A549 (cell line): ENCODE measurements at regions not wholly inside any gene's neighbourhood (a gene's known extent, or its start where the extent isn't known, plus 50 kb on each side); places are given as distances from the start of the nearest gene placed in this dataset.

Experiments
- ATAC-seq, 2 experiments: fragments of 200-7000 bp in 1 of 2; fragments of >200 bp in 1 of 2; cut with Nextera tagmentation in 1 of 2; cut with Tn5 transposase in 1 of 2; 3 replicates each; pipeline versions ENCODE4 v1.8.0 to v1.9.1; 2018 to 2020; ENCODE audit warnings: mild to moderate bottlenecking in 1 of 2, moderate library complexity in 1 of 2
- CTCF ChIA-PET: fragments of 300-600 bp; sonication (Branson Sonifier 250); formaldehyde crosslinking; extraction: SDS; loops from one replicate; lab custom pipeline; 2021; ENCODE audit warnings: antibody characterized with exemption, inconsistent platforms; lab: Yijun Ruan, JAX
- POLR2A ChIA-PET: fragments of 350-600 bp; formaldehyde crosslinking; extraction: SDS; loops from one replicate; lab custom pipeline; 2021; ENCODE audit warnings: antibody characterized with exemption, inconsistent platforms; lab: Yijun Ruan, JAX
- DNase-seq, 2 experiments: peaks; one replicate each; pipeline versions ENCODE4 v3.0.0 to v3.0.0-alpha.2; 2011 to 2016; ENCODE audit warnings: low read depth in 1 of 2, low spot score in 1 of 2
- FAIRE-seq: peaks from 2 replicates; lab custom pipeline; 2011; peaks lifted over from hg19 to GRCh38; lab: Jason Lieb, UNC
- H3K27ac ChIP-seq, 2 experiments: fragments of >200 bp; sonication (Bioruptor Twin); formaldehyde crosslinking; 3 replicates each; pipeline ENCODE4 v1.5.1; 2016 to 2017
- H3K4me1 ChIP-seq: fragments of >200 bp; sonication (Bioruptor Twin); formaldehyde crosslinking; 3 replicates; pipeline ENCODE4 v1.6.1; 2016
- H3K4me2 ChIP-seq: fragments of >200 bp; sonication (Bioruptor Twin); formaldehyde crosslinking; 3 replicates; pipeline ENCODE4 v1.6.1; 2016
- H3K4me3 ChIP-seq: fragments of >200 bp; sonication (Bioruptor Twin); formaldehyde crosslinking; 3 replicates; pipeline ENCODE4 v1.5.1; 2016
- H3K9me3 ChIP-seq: fragments of >200 bp; sonication (Bioruptor Twin); formaldehyde crosslinking; 3 replicates; pipeline ENCODE4 v1.6.1; 2016
- BHLHE40 ChIP-seq: IDR thresholded peaks from 2 replicates; pipeline ENCODE4 v1.6.1; 2012; ENCODE audit warnings: low read depth, low read length, inconsistent platforms
- CEBPB ChIP-seq, 2 experiments: fragments of >200 bp in 1 of 2; sonication (Bioruptor Twin) in 1 of 2; formaldehyde crosslinking in 1 of 2; IDR thresholded peaks; 2 replicates each; pipeline ENCODE4 v1.6.1; 2012 to 2016
- EP300 ChIP-seq, 2 experiments: fragments of >200 bp; sonication (Bioruptor Twin); formaldehyde crosslinking; IDR thresholded peaks; 2 replicates in 1 of 2; 3 replicates in 1 of 2; pipeline ENCODE4 v1.6.1; 2016 to 2017
- FOSL2 ChIP-seq, 2 experiments: fragments of 450-650 bp in 1 of 2; fragments of >200 bp in 1 of 2; sonication (Bioruptor Twin) in 1 of 2; formaldehyde crosslinking; IDR thresholded peaks; 2 replicates each; pipeline versions ENCODE4 v1.5.0 to v1.6.1; 2016 to 2020; ENCODE audit warnings: mild to moderate bottlenecking in 1 of 2, moderate library complexity in 1 of 2
- FOXS1 ChIP-seq: fragments of 250-450 bp; sonication (Bioruptor Pico); IDR thresholded peaks from 2 replicates; pipeline ENCODE4 v1.5.0; 2020; ENCODE audit warnings: mild to moderate bottlenecking, moderate library complexity
- GATA3 ChIP-seq: IDR thresholded peaks from 2 replicates; pipeline ENCODE4 v1.6.1; 2012; ENCODE audit warnings: borderline replicate concordance
- HDAC2 ChIP-seq: fragments of 200-600 bp; sonication (generic); IDR thresholded peaks from 2 replicates; pipeline ENCODE4 v1.6.1; 2016
- HOXA7 ChIP-seq: fragments of 250-450 bp; sonication (Bioruptor Pico); IDR thresholded peaks from 2 replicates; pipeline ENCODE4 v1.5.0; 2020; ENCODE audit warnings: mild to moderate bottlenecking, moderate library complexity
- HOXB13 ChIP-seq: fragments of 250-450 bp; sonication (Bioruptor Pico); IDR thresholded peaks from 2 replicates; pipeline ENCODE4 v1.5.0; 2020; ENCODE audit warnings: low read depth, mild to moderate bottlenecking, moderate library complexity
- JUNB ChIP-seq: fragments of >200 bp; sonication (Bioruptor Twin); formaldehyde crosslinking; IDR thresholded peaks from 2 replicates; pipeline ENCODE4 v1.6.1; 2016
- NR3C1 ChIP-seq: fragments of >200 bp; sonication (Bioruptor Twin); formaldehyde crosslinking; IDR thresholded peaks from 3 replicates; pipeline ENCODE4 v1.6.1; 2017
- REST ChIP-seq: fragments of 200-600 bp; sonication (generic); IDR thresholded peaks from 2 replicates; pipeline ENCODE4 v1.6.1; 2016; ENCODE audit warnings: antibody characterized with exemption, mild to moderate bottlenecking, moderate library complexity
- RFX5 ChIP-seq: fragments of 450-650 bp; IDR thresholded peaks from 2 replicates; pipeline ENCODE4 v1.7.1; 2014; ENCODE audit warnings: antibody characterized with exemption, mild to moderate bottlenecking, moderate library complexity
- SREBF2 ChIP-seq: fragments of 450-650 bp; IDR thresholded peaks from 2 replicates; pipeline ENCODE4 v1.6.1; 2014; ENCODE audit warnings: mild to moderate bottlenecking, moderate library complexity
- USF2 ChIP-seq: fragments of 450-650 bp; IDR thresholded peaks from 2 replicates; pipeline ENCODE4 v1.6.1; 2014; ENCODE audit warnings: antibody characterized with exemption
- ZFP36 ChIP-seq: fragments of 450-650 bp; IDR thresholded peaks from 2 replicates; pipeline ENCODE4 v1.6.1; 2014; ENCODE audit warnings: borderline replicate concordance; ENCODE audit not compliant: partially characterized antibody
- WGBS: methylation state at CpG from one replicate; pipeline ENCODE4 v1.1.6; 2017; ENCODE audit errors: missing lambda C conversion rate; 5-methylcytosine and 5-hydroxymethylcytosine counted together
- TF ChIP-seq, protein P1 (sequence below): fragments of >200 bp; sonication (Bioruptor Twin); formaldehyde crosslinking; IDR thresholded peaks from 3 replicates; pipeline ENCODE4 v1.6.1; 2016
- TF ChIP-seq, protein P2 (sequence below): fragments of >200 bp; sonication (Bioruptor Twin); formaldehyde crosslinking; IDR thresholded peaks from 2 replicates; pipeline ENCODE4 v1.6.1; 2016

DNA sequence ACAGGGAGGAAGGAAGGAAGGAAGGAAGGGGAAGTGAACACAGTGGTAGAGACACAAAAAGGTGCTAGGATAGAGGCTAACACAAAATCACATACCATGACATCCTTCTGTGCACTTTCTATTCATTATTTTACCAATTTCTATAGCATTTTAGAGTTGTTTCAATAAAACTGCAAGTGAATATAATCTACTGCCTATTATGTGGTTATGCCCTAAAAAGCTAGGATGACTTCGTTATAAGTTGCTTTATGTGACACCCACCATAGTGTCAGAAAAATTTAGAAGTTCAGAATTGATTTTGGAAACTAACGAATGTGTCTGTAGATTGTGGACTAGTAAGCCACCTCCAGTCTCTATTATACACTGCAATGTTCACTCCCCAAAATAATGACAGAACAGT, 59.4 kb upstream of the EDNRA start (continued):
- TF ChIP-seq, protein P1, sequence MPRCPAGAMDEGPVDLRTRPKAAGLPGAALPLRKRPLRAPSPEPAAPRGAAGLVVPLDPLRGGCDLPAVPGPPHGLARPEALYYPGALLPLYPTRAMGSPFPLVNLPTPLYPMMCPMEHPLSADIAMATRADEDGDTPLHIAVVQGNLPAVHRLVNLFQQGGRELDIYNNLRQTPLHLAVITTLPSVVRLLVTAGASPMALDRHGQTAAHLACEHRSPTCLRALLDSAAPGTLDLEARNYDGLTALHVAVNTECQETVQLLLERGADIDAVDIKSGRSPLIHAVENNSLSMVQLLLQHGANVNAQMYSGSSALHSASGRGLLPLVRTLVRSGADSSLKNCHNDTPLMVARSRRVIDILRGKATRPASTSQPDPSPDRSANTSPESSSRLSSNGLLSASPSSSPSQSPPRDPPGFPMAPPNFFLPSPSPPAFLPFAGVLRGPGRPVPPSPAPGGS, result no peak
- no peak for TF ChIP-seq RFX5
- TF ChIP-seq HOXA7 (CRISPR knock-in tag), result no peak

DNA sequence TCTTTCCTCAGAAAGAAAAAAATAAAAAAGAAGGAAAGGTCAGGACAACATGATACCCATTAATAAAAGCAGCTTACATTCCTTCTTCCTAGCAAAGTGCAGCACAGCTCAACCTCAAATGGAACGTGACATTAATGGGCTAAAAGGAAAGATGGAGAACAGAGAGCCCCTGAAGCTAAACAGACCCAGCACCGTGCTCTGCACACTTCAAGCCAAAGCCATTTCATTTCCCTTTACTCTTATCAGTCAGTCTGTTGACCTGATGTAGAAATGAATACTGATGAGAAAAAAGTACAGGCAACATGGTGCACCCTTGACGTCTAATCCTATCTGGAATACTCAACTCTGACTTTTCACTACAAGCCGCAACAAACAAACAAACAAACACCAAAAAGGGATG, 57.7 kb upstream of the EDNRA start:
- H3K4me3 ChIP-seq, result no peak overlapping the region
- no peaks in the 10 kb centered on the region for H3K4me1 ChIP-seq
- no peak overlapping the region for H3K4me2 ChIP-seq
- no peak overlapping the region for H3K27ac ChIP-seq
- ChIA-PET CTCF (no interaction called here), POLR2A (no interaction called here)
- FAIRE-seq, result no peak
- no peaks in the 10 kb centered on the region for H3K9me3 ChIP-seq
- no peak for TF ChIP-seq RFX5
- ATAC-seq, result no peak
- DNase-seq, result no peak
- 61% methylated on average over 4 of the region's 4 CpGs for WGBS

DNA sequence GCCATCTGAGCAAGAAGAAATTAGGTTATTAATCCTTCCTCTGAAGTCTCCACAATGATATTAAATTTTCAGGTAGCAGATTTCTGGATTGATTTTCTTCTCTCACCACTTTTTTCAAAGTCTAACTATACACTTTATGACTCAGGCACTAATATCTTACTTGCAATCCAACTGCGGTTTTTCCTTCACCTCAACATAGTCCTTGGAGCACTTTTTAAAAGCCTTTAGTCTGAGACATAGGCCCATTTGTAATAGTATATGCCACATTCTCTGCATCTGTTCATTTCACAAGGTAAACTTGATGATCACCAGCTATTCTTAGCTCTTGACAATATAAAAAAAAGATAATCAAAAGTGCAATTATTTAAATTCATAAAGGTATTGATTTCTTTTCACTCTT, 55.9 kb upstream of the EDNRA start:
- FAIRE-seq, result no peak
- WGBS, result 81% methylated on average over 1 of the region's 1 CpG

GRCh38 chr4:147428583-147428982, 52.3 kb upstream of the EDNRA start:
- FAIRE-seq, result no peak
- ChIA-PET POLR2A (no interaction called here), CTCF (no interaction called here)
- Histone ChIP-seq H3K9me3 (peaks cover 2% of the 10 kb centered on the region; the same call in 2 of the 3 replicates), H3K4me2 (no peak overlapping the region), H3K4me1 (no peaks in the 10 kb centered on the region), H3K4me3 (no peak overlapping the region), H3K27ac (no peak overlapping the region)
- TF ChIP-seq EP300 (IDR thresholded peaks at IDR 0.05) (no peak), HDAC2 (no peak), BHLHE40 (no peak), ZFP36 (no peak), CEBPB (IDR thresholded peaks at IDR 0.05) (no peak), GATA3 (no peak), FOSL2 (IDR thresholded peaks at IDR 0.05) (no peak), FOSL2 (CRISPR knock-in tag; IDR thresholded peaks at IDR 0.05) (no peak)
- WGBS, result 42% methylated on average over 4 of the region's 4 CpGs
- no peak for DNase-seq
- ATAC-seq, result no peak

More for the DNA sequence above, 55.9 kb upstream of the EDNRA start:
- Histone ChIP-seq H3K4me1 (no peaks in the 10 kb centered on the region), H3K4me3 (no peak overlapping the region), H3K9me3 (no peaks in the 10 kb centered on the region), H3K4me2 (no peak overlapping the region), H3K27ac (no peak overlapping the region)
- ATAC-seq, result no peak
- DNase-seq, result no peak
- ChIA-PET POLR2A (no interaction called here), CTCF (no interaction called here)
- TF ChIP-seq JUNB, result no peak
- TF ChIP-seq FOXS1 (CRISPR knock-in tag), result no peak
- no peak for TF ChIP-seq USF2
- no peak for TF ChIP-seq HOXB13 (CRISPR knock-in tag)
- no peak for TF ChIP-seq REST
- no peak for TF ChIP-seq NR3C1
- TF ChIP-seq, protein P2, sequence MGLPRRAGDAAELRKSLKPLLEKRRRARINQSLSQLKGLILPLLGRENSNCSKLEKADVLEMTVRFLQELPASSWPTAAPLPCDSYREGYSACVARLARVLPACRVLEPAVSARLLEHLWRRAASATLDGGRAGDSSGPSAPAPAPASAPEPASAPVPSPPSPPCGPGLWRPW, result no peak
- TF ChIP-seq SREBF2, result no peak
- TF ChIP-seq, all 56 proteins: peak for 0
